Thymus (tissue), 11 donors: ENCODE measurements at regions not wholly inside any gene's neighbourhood (a gene's known extent, or its start where the extent isn't known, plus 50 kb on each side); places are given as distances from the start of the nearest gene placed in this dataset.

Source experiments
- DNase-seq, 9 donors: peaks; one replicate each; pipeline ENCODE4 v3.0.0-alpha.2; 2013; ENCODE audit warnings: low spot score in 9 of 9, low read depth in 6 of 9, missing footprints in 1 of 9
- H3K27ac ChIP-seq, 2 donors: one replicate each; pipeline ENCODE4 v1.5.1; 2013; ENCODE audit warnings: control low read depth in 1 of 2, low read depth in 1 of 2, low read length in 1 of 2, mild to moderate bottlenecking in 1 of 2, moderate library complexity in 1 of 2
- H3K27me3 ChIP-seq, 2 donors: one replicate each; pipeline ENCODE4 v1.5.1; 2013; ENCODE audit warnings: low read length in 1 of 2; ENCODE audit not compliant: control insufficient read depth in 2 of 2, insufficient read depth in 1 of 2
- H3K36me3 ChIP-seq, 2 donors: one replicate each; pipeline ENCODE4 v1.5.1; 2013; ENCODE audit warnings: low read length in 1 of 2, mild to moderate bottlenecking in 1 of 2, moderate library complexity in 1 of 2; ENCODE audit not compliant: control insufficient read depth in 2 of 2, insufficient read depth in 2 of 2
- H3K4me1 ChIP-seq, 2 donors: one replicate each; pipeline ENCODE4 v1.5.1; 2013; ENCODE audit warnings: low read length in 2 of 2; ENCODE audit not compliant: control insufficient read depth in 2 of 2, insufficient read depth in 2 of 2
- H3K4me3 ChIP-seq, 2 donors: one replicate each; pipeline ENCODE4 v1.5.1; 2013; ENCODE audit warnings: low read length in 2 of 2, control low read depth in 1 of 2, mild to moderate bottlenecking in 1 of 2
- H3K9me3 ChIP-seq, 2 donors: one replicate each; pipeline ENCODE4 v1.5.1; 2013; ENCODE audit warnings: low read length in 1 of 2, mild to moderate bottlenecking in 1 of 2; ENCODE audit not compliant: control insufficient read depth in 2 of 2, insufficient read depth in 1 of 2
- WGBS: extraction: QIAGEN DNeasy Blood & Tissue Kit; methylation state at CpG from one replicate; pipeline ENCODE4 v1.1.7; 2013; 5-methylcytosine and 5-hydroxymethylcytosine counted together
- donor health status: healthy.

DNA sequence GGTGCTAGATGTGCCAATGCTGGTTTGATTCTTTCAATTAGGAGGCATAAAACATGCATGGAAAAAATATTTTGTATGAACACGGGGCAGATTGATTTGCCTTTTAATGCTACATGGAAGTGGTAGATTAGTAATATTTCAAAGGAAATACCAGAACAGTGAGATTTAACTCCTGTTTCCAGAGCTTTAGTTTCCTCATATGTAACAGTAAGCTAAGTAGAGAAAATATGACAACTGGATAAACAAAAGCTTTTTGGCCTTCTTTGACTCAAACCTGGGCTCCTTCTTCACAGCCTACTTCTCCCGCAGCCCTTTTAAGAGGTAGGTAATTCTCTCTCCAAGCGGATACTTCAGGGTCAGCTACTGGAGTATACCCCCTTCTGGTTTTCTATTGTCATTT is 254.2 kb upstream of the TRPC7 start:
- Histone ChIP-seq H3K27ac (no peak overlapping the region), H3K36me3 (no peaks in the 10 kb centered on the region), H3K27me3 (no peaks in the 10 kb centered on the region), H3K4me3 (no peak overlapping the region), H3K9me3 (no peaks in the 10 kb centered on the region), H3K4me1 (no peaks in the 10 kb centered on the region)
- DNase-seq = no peak
- 95% methylated on average over 3 of the region's 3 CpGs for WGBS

DNA sequence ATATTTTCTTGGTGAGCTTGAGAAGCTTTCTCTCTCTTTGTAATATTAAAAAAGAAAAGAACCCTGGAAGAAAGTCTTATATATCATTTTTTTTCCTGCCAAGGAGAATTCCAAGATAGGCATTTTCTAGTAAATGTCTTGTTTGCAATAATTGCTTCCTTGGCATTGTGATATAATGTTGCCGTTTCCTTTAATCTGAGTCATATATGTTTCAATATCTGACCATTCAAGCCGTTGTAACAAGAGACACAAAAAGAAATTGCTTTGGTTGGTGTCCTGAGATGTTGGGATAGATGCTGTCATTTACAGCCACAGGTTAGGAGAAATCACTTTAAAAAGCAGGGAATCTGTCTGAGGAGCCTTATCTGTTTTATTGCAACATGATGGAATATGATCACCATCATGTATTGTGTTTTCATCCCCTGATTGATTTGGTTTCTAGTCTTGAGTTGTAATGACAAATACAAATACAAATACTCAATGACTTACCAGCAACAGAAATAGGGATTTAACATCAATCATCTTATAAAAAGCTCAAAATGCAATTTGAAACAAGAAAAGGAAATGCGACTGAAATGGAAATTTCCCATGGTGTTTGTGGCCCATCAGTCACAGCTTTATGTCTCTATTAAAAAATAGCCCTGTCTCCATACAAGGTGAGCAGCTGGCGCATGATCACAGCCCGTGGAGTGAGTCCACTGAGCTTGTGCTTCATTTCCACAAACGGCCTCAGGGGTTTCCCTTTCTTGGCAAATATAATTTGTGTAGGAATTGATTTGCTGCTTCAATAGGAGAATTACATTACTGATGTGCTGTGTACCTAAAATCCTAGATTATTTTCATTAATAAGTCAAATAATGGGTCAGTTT is 250.1 kb upstream of the TRPC7 start:
- H3K4me3 ChIP-seq = no peak overlapping the region
- DNase-seq = no peak
- no peak overlapping the region for H3K27ac ChIP-seq
- H3K36me3 ChIP-seq = no peaks in the 10 kb centered on the region
- WGBS = 87% methylated on average over 6 of the region's 6 CpGs
- H3K9me3 ChIP-seq = no peaks in the 10 kb centered on the region
- no peaks in the 10 kb centered on the region for H3K27me3 ChIP-seq
- no peaks in the 10 kb centered on the region for H3K4me1 ChIP-seq

- Histone ChIP-seq H3K4me1 (no peaks in the 10 kb centered on the region), H3K27ac (no peak overlapping the region), H3K9me3 (no peaks in the 10 kb centered on the region), H3K27me3 (no peaks in the 10 kb centered on the region), H3K36me3 (no peaks in the 10 kb centered on the region), H3K4me3 (no peak overlapping the region)
- no peak for DNase-seq
Observed at GRCh38 chr5:136613230-136613629, 247.9 kb upstream of the TRPC7 start.

DNA sequence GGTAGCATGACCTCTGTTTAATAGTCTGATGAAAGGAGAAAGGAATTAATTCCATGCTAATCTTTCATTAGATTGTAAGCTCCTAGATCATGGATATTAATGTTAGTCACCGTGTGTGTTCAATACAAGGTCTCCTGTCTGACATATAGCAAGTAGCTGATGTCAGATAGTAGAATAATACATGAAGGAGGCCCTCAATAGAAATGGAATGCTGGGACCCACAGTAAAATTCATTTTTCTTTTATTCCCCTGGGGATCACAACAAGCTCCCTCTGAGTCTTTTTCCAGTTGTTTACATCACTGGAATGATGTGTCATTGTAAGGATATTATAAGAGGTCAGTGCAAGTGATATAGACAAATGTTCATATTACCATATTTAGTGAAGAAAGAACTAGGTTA is 240.3 kb upstream of the TRPC7 start:
- Histone ChIP-seq H3K4me3 (no peak overlapping the region), H3K27me3 (no peaks in the 10 kb centered on the region), H3K27ac (no peak overlapping the region), H3K9me3 (peaks cover 0 to 3% of the 10 kb centered on the region in 2 donors), H3K4me1 (no peaks in the 10 kb centered on the region), H3K36me3 (no peaks in the 10 kb centered on the region)
- DNase-seq = no peak
- 93% methylated on average over 1 of the region's 1 CpG for WGBS

- Histone ChIP-seq H3K9me3 (peaks cover 0 to 3% of the 10 kb centered on the region in 2 donors), H3K4me3 (no peak overlapping the region), H3K36me3 (no peaks in the 10 kb centered on the region), H3K27me3 (no peaks in the 10 kb centered on the region), H3K27ac (no peak overlapping the region), H3K4me1 (no peaks in the 10 kb centered on the region)
- DNase-seq = no peak
- WGBS = 90% methylated on average over 1 of the region's 1 CpG
Observed at GRCh38 chr5:136600306-136600705, 235.0 kb upstream of the TRPC7 start.

GRCh38 chr5:136598802-136599404 is 233.6 kb upstream of the TRPC7 start:
- no peaks in the 10 kb centered on the region for H3K36me3 ChIP-seq

GRCh38 chr5:136594416-136594815 is 229.1 kb upstream of the TRPC7 start:
- Histone ChIP-seq H3K27ac (no peak overlapping the region), H3K27me3 (no peaks in the 10 kb centered on the region), H3K36me3 (no peaks in the 10 kb centered on the region), H3K4me1 (no peaks in the 10 kb centered on the region), H3K9me3 (no peaks in the 10 kb centered on the region), H3K4me3 (no peak overlapping the region)
- DNase-seq = no peak
- WGBS = 79% methylated on average over 2 of the region's 2 CpGs

More at GRCh38 chr5:136598802-136599404, 233.6 kb upstream of the TRPC7 start:
- Histone ChIP-seq H3K9me3 (peaks cover 0 to 3% of the 10 kb centered on the region in 2 donors), H3K4me1 (no peaks in the 10 kb centered on the region), H3K4me3 (no peak overlapping the region), H3K27me3 (no peaks in the 10 kb centered on the region), H3K27ac (no peak overlapping the region)
- WGBS = 69% methylated on average over 3 of the region's 3 CpGs
- DNase-seq = no peak

GRCh38 chr5:136590581-136590980 is 225.2 kb upstream of the TRPC7 start:
- Histone ChIP-seq H3K27me3 (no peaks in the 10 kb centered on the region), H3K9me3 (no peaks in the 10 kb centered on the region), H3K36me3 (no peaks in the 10 kb centered on the region), H3K4me1 (no peaks in the 10 kb centered on the region), H3K4me3 (no peak overlapping the region), H3K27ac (no peak overlapping the region)
- WGBS = 88% methylated on average over 1 of the region's 1 CpG
- DNase-seq = no peak

GRCh38 chr5:136586196-136586595 is 220.9 kb upstream of the TRPC7 start:
- H3K36me3 ChIP-seq = no peaks in the 10 kb centered on the region

More at GRCh38 chr5:136586196-136586595, 220.9 kb upstream of the TRPC7 start:
- H3K27ac ChIP-seq = no peak overlapping the region
- no peaks in the 10 kb centered on the region for H3K4me1 ChIP-seq
- no peaks in the 10 kb centered on the region for H3K9me3 ChIP-seq
- DNase-seq = no peak
- 87% methylated on average over 2 of the region's 2 CpGs for WGBS
- no peak overlapping the region for H3K4me3 ChIP-seq
- no peaks in the 10 kb centered on the region for H3K27me3 ChIP-seq
